Dermis microvascular lymphatic vessel endothelial cell (primary cell): ENCODE measurements at regions not wholly inside any gene's neighbourhood (a gene's known extent, or its start where the extent isn't known, plus 50 kb on each side); places are given as distances from the start of the nearest gene placed in this dataset.
A peak's percentile ranks its signal among the peaks of the same experiment; 100 is the strongest.

Source experiments
- DNase-seq, 2 donors: peaks; one replicate each; pipeline versions ENCODE4 v3.0.0 to v3.0.0-alpha.2; 2010; ENCODE audit warnings: low read depth in 2 of 2

DNA sequence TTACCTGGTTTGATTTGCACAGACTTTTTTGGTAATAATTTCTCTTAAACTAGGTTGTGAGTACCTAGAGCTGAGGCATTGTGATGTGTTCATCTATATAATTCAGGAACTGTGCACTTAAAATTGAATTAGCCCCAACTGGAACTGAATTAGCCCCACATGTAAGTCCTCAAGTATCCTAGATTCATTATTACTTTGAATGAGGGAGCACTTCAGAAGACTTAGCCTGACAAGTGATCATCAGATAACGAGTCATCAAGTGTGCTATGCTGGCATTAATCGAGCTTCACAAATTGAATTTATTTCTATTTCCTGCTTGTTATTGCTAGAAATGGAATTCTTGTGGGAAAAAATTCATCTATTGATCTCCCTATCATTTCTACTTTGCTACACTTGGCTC is 323.4 kb upstream of the SEMA3D start:
- DNase-seq, result no peak

DNA sequence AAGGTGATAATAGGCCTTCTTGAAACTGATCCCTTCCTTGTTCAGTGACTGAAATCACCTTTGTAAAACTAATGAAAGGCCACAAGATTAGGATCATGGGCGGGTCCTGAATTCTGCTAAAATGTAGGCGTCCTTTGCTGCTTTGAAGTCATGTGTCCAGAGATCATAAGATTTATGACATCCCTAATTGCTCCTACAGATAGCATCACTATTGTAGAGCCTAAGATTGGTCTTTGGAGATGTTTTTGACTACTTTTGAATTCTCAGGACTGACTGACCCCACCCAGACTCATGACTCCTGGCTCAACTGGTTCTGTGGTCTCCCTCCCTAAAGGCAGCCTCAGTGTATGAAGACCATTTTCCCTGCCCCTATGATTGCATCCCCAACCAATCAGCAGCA is 322.6 kb upstream of the SEMA3D start:
- DNase-seq, result no peak

DNA sequence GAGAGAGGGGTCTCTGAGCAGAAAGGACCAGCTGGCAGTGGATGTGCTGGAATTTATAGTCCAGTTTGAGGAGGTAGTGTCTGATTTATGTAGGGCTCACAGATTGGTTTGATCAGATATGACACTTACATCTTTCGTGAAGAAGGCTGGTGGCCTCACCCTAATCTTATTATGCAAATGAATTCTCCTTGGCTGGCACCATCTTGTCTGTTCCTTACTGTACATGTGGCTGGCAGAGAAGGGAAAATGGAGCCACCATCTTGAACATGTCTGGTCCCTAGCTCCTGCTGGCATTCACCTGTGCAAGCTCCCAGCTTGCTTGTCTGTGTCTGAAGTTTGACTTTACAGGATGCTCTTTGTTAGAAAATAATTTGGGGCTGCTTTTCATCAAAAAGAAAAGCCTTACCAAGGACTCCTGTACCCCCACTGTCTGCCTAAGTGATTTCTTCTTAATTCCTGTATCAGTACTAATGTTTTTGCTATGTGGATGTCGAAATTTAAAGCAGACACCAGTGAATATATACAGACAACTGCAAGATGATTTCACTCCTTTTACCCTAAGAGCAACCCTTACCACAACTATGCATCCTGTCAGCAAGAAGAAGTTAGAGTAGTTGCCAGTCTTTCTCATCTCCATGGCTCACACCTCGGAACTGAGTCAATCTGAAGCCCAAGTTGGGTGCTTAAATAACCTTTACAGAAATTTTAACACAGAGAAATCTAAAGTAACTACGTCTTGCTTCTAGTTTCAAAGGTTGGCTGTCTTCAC is 322.0 kb upstream of the SEMA3D start:
- no peak for DNase-seq

DNA sequence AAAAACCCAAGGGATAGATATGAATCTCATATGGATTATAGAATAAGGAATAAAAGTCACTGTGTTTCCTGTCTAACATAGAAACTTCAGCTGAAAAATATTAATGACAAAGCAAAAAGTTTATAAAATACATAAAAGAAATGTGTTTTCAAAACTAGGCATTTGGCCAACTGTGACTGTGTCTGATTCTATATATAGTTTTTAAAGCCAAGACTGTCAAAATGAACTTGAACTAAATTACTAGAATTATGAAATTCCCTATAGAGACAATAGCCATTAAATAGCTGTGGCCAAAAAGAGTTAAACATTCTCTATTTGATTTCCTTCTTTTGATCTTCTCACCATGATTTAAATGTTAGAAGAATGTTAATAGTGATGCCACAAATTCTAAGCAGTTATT is 311.2 kb upstream of the SEMA3D start:
- no peak for DNase-seq

DNA sequence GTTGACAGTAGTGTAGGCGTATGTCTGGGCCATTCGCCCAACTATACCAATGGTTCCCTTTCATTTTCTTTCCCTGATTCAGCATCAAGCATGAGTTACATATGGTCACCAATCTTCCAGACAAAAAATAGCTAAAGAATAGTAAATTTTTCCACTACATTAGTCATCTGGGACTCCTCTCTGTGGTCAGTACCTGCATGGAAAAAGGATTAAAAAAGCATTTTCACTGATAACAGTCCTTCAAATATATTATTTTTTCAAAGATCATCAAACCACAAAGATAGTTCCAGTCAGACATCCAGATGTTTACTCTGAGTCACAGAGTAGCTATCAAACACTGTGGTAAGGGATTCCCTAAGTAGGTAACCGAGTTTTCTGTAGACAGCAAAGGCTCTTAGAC is 302.6 kb upstream of the SEMA3D start:
- DNase-seq, result no peak

DNA sequence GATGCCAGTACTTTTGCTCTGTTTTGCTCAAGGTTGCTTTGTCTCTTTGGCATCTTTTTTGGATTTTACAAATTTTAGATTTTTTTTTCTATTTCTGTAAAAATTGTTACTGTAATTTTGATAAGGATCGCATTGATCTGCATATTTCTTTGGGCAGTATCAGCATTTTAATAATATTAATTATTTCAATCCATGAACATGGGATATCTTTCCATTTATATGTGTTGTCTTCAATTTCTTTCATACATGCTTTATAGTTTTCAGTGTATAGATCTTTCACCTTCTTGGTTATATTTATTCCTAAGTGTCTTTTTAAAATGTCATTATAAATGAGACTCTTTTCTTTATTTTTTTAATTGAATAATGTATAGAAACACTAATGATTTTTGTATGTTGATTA is 301.6 kb upstream of the SEMA3D start:
- no peak for DNase-seq

DNA sequence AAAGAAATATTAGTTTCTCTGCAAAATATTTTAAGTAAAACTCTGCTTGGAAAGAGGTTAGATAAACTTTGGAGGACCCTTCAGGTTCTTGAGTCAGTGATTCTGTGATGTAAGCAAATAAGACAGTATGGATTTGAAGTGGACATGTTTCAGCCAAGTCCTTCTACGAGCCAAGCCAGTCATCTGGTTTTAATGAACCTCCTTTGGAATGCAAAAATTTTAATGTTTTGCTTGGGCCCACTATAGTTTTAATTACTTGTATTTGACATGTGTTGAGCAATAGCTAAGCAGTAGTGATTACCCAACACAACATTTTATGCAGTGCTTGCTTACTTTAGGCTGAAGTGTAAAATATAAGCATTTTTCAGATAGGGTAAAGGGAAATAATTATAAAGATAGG is 296.3 kb upstream of the SEMA3D start:
- DNase-seq, result no peak

DNA sequence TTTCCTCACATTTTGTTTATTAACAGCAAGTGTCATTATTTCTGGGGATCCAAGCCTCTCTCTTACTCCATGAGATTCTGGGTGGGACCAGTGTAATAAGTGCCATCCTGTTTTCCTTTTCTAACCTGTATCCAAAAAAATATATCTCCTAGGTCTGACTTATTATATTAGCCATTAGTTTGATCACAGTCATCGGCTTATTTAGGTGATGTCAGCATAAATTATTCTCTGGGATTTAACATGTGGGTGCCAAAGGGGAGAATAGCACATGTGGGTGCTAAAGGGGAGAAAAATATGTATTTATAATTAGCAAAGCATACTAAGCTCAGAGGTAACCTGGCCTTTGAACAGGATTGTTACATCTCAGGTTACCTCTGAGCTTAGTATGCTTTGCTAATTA is 293.8 kb upstream of the SEMA3D start:
- no peak for DNase-seq

DNA sequence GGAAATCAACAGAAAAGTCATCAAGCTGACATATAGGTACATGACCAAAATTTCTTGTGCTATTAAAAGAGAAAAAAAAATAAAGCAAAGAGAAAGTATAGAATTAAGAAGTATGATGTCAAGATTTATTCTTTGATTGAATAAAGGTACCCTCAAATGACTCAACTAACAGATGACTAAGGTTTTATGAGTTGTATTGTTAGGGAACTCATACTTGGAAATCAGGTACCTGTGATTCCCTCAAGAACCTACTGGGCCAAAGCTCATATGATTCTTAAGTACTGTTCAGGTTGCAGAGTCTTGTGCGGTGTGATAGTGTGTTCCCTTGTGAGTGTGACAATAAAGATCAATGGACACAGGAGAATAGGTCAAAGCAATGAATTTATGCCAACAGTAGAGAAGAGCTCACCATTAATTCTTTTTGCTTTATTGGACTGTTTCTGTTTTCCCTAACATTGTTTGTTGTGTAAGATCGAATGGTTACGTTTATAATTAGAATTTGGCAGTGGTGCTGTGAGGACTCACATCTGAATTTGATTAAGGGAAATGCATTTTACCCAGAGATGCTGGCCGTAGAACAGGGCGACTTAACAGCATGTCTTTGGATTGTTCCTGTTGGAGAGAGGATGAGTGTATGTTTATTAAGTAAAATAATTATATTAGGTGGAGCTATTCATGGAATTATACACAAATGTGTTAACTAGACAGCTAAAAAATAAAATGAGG is 293.2 kb upstream of the SEMA3D start:
- no peak for DNase-seq

DNA sequence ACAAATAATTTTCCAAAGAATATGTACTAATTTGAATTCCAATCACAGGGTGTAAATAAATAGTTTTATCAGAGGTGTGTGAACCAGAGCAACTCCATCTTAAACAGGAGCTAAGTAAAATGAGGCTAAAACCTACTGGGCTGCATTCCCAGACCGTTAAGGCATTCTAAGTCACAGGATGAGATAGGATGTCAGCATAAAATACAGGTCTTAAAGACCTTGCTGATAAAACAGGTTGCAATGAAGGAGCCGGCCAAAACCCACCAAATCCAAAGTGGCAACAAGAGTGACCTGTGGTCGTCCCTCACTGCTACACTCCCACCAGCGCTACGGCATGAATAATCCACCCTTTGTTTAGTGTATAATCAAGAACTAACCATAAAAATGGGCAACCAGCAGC is 291.7 kb upstream of the SEMA3D start:
- DNase-seq, result no peak

DNA sequence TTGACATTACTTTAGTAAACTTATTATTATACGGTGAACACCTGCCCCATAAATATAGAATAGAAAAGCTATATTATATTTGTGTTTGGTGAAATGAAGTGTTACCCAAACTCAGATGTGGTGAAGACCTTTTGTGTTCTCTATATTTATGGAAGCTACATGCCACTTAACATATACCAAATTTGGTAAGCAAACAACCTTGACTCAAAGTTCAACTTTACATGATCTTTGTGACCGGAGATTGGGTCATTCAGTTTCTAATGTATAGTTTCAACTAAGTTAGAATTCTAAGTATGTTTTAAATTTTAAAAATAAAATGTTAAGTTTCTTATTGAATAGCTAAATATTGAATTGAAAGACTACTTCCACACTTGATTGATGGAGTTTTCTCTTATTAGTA is 288.6 kb upstream of the SEMA3D start:
- no peak for DNase-seq

DNA sequence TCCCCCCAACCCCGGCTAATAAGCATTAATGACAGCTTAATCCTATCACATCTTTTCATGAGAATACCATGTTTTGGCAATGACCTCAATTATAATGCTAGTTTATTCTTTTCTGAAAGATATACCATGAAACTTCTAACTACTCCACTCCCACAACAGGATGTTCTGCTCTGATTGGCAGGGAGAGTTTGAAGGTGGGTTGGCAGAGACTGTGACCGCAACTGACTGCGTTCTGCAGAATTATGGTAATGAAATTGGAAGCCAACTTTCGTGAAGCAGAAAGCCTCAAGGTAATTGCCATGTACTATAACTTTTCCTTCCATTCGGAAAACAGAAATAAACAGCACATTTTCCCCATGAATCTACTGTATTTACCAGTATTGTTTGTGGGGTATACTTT is 288.2 kb upstream of the SEMA3D start:
- no peak for DNase-seq

DNA sequence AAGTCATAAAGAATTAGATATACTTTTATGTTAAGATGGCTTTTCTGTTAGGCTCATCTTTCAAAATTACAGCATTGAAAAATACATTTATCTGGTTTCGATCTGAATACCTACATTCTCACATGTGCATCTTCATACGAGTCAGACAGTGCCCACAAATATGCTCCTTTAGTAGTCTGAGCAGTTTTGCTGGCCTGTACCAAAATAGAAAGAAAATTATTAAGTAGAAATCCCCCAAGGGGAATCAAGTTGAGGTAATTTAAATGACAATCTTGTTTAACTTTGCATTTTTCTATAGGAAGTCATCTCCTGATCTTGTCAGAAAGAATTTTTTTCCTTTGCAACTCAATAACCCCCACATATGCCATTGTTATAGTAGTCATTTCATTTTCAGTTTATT is 287.4 kb upstream of the SEMA3D start:
- DNase-seq, result no peak

DNA sequence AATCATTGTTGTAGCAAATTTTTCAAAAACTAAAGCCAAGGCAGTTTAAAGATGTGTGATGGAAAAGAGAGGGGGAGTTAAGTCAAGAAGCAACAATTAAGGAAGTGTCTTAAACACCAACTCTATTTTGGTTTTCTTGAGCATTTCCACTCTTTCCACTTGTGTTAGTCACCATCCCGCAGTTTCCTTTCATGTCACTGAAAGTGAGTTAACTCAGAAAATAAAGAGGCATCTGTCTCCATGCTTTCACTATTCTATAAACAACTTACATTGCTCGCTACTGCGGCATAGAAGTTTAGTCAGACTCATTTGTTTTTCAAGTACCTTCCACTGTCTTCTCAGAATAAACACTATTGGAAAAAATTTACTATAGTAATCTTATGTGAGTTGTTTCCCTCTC is 284.9 kb upstream of the SEMA3D start:
- DNase-seq, result peak in 1 of 2 donors; percentile 1

DNA sequence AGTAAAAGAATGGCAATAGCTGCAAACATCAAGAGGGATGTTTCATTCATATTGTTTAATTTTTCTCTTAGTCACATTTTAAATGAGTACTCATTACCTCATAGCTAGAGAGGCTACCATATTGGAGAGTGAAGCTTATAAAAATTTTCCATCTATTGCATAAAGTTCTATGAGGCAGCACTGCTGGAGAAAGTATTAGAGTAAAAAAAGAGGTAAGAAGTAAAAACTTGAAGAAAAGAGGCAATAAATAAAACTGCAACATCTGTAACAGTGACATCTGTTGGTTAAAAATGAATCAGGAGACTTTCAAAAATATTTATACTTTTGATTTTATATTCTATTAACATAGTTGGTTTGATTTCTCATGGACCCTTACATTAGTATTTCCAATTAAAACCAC is 284.5 kb upstream of the SEMA3D start:
- DNase-seq, result no peak

DNA sequence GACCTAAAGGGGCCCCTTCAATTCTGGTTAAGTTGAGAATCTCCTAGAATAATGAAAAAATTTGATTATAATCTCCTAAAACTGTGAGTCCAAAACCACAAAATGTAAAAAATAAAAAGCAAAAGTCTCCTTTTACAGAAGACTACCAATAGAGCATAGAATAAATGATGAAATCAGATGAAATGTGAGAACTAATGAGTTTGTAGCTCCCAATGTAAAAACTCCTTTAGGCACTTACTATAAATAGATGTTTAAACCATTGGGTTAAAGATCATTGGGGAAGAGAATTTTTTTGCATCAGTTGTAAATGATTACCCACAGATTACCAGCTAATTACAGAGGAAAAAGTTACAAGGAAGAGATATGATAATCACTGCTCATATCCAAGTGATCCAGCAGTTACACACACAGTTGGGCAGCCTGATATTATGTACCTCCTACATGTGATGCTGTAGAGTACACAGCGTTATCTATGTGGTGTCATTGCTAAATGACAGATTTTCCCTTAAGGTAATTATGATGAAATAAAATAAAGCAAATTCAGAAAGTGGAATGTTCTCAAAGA is 282.7 kb upstream of the SEMA3D start:
- DNase-seq, result no peak

DNA sequence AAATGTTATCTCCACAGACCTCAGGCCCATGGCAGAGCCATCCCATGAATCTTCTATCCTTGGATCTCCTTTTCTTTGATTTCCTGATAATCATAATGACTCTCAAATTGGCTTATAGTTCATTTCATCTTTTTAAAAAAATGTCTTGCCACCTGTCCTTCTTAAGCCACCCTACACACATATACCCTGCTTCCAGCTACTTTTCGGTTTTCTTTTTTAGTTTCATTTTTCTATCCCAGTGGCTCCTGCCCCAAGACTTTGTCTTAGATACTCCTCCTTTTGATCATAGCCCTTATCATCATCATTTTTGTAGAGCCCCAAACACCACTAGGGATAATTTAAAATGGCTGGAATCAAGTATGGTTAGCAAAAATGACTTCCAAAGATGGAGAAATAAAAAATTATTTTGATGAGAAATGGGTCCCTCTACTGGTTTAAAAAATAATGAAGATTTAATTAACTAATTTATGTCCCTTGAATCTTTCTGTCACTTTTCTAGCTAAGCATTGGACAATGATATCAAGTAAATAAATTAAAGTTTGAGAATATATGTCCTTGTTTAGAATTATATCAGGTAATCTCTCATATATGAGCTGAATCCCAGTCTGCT is 277.3 kb upstream of the SEMA3D start:
- peak in 1 of 2 donors; percentile 1 for DNase-seq

DNA sequence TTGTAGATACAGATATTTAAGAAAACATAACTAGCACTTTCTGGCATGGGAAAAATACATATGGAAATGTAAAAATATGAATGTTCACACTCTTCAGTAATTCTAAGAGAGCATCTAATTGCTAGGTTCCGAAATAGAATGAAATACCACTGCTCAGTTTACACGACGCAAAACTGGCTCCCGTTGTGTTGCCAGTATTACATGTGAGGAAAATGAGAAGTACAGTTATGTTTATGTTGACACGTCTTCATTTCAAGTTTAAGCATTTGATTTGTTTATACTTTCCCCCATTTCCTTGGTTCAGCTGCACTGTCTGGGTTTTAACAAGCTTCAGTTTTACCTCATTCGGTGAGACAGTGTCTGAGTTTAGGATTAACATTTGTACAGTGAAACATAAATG is 275.8 kb upstream of the SEMA3D start:
- DNase-seq, result no peak

DNA sequence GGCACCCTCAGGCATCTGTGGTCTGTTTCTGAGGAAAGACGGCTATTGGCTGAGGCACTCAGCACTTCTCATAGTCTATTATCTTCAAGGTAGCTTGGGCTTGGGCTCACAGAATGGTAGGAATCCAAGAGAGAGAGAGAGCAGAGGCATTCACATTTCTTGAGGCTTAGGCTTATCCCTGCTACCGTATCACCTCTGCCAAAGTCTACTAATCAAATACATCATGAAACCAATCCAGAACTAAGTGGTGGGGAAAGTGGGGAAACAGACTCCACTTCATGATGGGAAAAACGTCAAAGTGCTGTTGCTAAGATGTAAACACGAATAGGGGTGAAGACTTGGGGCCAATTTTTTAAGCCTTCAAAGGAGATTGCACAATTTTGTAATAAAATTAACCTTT is 271.1 kb upstream of the SEMA3D start:
- DNase-seq, result no peak

DNA sequence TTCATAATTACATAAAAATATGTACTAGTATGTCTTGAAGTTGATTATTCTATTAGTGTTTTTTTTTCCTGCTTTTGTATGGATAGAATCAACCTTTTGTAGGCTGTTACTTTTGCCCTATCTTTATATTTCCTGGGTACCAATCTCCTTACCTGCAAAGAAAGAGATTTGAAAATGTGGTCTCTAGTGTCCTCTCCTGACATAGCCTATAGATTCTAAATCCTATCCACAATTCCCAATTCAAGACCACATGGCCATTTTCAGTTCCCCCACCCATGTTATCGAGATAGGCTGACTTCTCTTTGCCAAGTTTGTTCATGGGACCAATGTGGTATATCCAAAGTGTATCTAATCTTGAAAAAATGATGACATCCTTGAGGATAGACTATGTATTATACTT is 269.4 kb upstream of the SEMA3D start:
- DNase-seq, result no peak

DNA sequence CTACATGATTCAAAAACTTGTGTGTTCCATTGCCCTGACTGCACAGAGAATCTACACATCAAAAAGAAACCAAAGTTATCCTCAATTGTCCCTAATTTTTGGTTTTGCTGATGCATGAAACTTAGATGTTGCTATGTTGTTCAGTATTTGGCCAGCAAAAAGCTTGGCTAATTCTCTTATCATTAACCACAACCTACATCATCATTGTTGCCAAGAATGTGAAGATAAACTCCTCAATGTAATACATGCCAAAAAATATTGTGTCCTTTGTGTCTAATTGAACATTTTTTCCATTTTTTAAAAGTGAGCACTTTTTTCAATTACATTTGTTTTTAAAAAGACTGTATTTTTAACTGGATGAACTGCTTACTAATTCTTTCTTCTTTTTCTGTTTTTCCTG is 268.0 kb upstream of the SEMA3D start:
- no peak for DNase-seq

DNA sequence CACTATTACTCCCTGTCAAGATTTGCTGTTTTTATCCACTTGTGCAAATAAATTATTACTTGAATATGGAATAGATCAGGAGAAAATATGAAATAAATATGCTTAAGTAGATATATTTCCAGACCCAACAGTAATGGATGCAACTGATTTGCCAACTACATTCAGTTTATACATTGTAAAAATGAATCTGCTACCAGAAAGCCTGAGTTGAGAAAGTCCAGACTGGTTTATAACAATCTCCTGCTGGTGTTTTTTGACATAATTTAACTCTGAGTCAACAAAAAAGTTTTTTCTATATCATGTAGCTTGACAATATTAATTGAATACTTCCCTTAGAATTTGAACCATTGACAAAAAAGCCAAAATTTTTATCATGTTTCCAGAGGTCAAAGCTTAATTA is 265.8 kb upstream of the SEMA3D start:
- no peak for DNase-seq

DNA sequence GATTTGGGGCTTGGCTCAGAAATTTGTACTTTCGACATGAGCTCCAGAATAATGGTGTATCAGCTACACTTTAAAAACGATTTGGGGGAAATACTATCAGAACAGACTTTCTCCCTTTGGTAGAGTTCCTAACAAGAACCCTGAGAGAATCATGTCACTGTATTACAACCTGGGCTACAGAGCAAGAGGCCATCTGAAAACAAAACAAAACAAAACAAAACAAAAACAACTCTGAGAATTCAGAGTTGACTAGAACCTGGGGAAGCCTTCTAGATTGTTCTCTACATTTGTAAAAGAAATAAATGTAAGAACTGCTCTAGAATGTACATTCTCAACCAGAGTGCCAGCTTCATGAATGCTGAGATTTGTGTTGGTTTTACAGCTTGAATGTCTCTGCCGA is 262.6 kb upstream of the SEMA3D start:
- no peak for DNase-seq
